WTC11 (cell line): ENCODE measurements at regions not wholly inside any gene's neighbourhood (a gene's known extent, or its start where the extent isn't known, plus 50 kb on each side); places are given as distances from the start of the nearest gene placed in this dataset.

Source experiments
- ELF4 ChIP-seq: sonication (generic); formaldehyde crosslinking; IDR thresholded peaks from 2 replicates; pipeline ENCODE4 v1.8.1; 2022; ENCODE audit warnings: low read depth, mild to moderate bottlenecking, moderate library complexity, missing genetic modification reagents
- NFE2L1 ChIP-seq: sonication (generic); formaldehyde crosslinking; IDR thresholded peaks from 2 replicates; pipeline ENCODE4 v1.8.1; 2023; ENCODE audit warnings: missing genetic modification reagents
- NR2C2 ChIP-seq: sonication (generic); formaldehyde crosslinking; IDR thresholded peaks from 2 replicates; pipeline ENCODE4 v1.8.0; 2022; ENCODE audit warnings: mild to moderate bottlenecking, missing genetic modification reagents
- SMAD4 ChIP-seq: sonication (generic); formaldehyde crosslinking; IDR thresholded peaks from 2 replicates; pipeline ENCODE4 v1.8.0; 2022; ENCODE audit warnings: mild to moderate bottlenecking, missing genetic modification reagents
- TEAD1 ChIP-seq: sonication (generic); formaldehyde crosslinking; IDR thresholded peaks from 2 replicates; pipeline ENCODE4 v1.8.0; 2022; ENCODE audit warnings: mild to moderate bottlenecking, missing genetic modification reagents
- ZNF232 ChIP-seq: sonication (generic); formaldehyde crosslinking; IDR thresholded peaks from 2 replicates; pipeline ENCODE4 v1.8.0; 2022; ENCODE audit warnings: mild to moderate bottlenecking, missing genetic modification reagents
- ZNF317 ChIP-seq: sonication (generic); formaldehyde crosslinking; IDR thresholded peaks from 2 replicates; pipeline ENCODE4 v1.8.1; 2023; ENCODE audit warnings: low read depth, mild to moderate bottlenecking, moderate library complexity, missing genetic modification reagents, borderline replicate concordance
- TF ChIP-seq, protein P1 (sequence below): fragments of 200-600 bp; IDR thresholded peaks from 2 replicates; pipeline ENCODE4 v1.8.0; 2022; ENCODE audit warnings: antibody characterized with exemption
- TF ChIP-seq, protein P2 (sequence below): sonication (generic); formaldehyde crosslinking; IDR thresholded peaks from 2 replicates; pipeline ENCODE4 v1.8.1; 2022; ENCODE audit warnings: low read depth, missing genetic modification reagents, borderline replicate concordance
- TF ChIP-seq, protein P3 (sequence below): sonication (generic); formaldehyde crosslinking; IDR thresholded peaks from 2 replicates; pipeline ENCODE4 v1.8.0; 2022; ENCODE audit warnings: mild to moderate bottlenecking, missing genetic modification reagents
- TF ChIP-seq, protein P4 (sequence below): sonication (generic); formaldehyde crosslinking; conservative IDR thresholded peaks from 2 replicates; pipeline ENCODE4 v1.8.1; 2022; ENCODE audit warnings: mild to moderate bottlenecking, missing genetic modification reagents
- TF ChIP-seq, protein P5 (sequence below): sonication (generic); formaldehyde crosslinking; IDR thresholded peaks from 2 replicates; pipeline ENCODE4 v1.8.1; 2022; ENCODE audit warnings: missing genetic modification reagents, borderline replicate concordance

DNA sequence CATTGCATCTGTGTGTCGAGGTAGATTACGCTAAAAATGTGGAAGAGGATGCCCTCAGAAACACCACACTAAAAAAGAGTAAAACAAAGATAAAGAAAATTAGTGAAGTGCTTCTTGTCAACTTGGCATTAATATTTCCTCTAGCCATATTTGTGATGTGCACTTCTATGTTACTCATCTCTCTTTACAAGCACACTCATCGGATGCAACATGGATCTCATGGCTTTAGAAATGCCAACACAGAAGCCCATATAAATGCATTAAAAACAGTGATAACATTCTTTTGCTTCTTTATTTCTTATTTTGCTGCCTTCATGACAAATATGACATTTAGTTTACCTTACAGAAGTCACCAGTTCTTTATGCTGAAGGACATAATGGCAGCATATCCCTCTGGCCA, 79.0 kb upstream of the SCIN start:
- TF ChIP-seq, protein P1, sequence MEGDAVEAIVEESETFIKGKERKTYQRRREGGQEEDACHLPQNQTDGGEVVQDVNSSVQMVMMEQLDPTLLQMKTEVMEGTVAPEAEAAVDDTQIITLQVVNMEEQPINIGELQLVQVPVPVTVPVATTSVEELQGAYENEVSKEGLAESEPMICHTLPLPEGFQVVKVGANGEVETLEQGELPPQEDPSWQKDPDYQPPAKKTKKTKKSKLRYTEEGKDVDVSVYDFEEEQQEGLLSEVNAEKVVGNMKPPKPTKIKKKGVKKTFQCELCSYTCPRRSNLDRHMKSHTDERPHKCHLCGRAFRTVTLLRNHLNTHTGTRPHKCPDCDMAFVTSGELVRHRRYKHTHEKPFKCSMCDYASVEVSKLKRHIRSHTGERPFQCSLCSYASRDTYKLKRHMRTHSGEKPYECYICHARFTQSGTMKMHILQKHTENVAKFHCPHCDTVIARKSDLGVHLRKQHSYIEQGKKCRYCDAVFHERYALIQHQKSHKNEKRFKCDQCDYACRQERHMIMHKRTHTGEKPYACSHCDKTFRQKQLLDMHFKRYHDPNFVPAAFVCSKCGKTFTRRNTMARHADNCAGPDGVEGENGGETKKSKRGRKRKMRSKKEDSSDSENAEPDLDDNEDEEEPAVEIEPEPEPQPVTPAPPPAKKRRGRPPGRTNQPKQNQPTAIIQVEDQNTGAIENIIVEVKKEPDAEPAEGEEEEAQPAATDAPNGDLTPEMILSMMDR: no peak
- no peak for TF ChIP-seq NR2C2
- no peak for TF ChIP-seq ZNF317 (CRISPR knock-in tag)
- TF ChIP-seq, protein P2, sequence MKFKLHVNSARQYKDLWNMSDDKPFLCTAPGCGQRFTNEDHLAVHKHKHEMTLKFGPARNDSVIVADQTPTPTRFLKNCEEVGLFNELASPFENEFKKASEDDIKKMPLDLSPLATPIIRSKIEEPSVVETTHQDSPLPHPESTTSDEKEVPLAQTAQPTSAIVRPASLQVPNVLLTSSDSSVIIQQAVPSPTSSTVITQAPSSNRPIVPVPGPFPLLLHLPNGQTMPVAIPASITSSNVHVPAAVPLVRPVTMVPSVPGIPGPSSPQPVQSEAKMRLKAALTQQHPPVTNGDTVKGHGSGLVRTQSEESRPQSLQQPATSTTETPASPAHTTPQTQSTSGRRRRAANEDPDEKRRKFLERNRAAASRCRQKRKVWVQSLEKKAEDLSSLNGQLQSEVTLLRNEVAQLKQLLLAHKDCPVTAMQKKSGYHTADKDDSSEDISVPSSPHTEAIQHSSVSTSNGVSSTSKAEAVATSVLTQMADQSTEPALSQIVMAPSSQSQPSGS (CRISPR knock-in tag): no peak
- TF ChIP-seq, protein P3, sequence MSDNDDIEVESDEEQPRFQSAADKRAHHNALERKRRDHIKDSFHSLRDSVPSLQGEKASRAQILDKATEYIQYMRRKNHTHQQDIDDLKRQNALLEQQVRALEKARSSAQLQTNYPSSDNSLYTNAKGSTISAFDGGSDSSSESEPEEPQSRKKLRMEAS (CRISPR knock-in tag): no peak
- TF ChIP-seq, protein P4, sequence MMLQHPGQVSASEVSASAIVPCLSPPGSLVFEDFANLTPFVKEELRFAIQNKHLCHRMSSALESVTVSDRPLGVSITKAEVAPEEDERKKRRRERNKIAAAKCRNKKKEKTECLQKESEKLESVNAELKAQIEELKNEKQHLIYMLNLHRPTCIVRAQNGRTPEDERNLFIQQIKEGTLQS: no peak
- TF ChIP-seq, protein P5, sequence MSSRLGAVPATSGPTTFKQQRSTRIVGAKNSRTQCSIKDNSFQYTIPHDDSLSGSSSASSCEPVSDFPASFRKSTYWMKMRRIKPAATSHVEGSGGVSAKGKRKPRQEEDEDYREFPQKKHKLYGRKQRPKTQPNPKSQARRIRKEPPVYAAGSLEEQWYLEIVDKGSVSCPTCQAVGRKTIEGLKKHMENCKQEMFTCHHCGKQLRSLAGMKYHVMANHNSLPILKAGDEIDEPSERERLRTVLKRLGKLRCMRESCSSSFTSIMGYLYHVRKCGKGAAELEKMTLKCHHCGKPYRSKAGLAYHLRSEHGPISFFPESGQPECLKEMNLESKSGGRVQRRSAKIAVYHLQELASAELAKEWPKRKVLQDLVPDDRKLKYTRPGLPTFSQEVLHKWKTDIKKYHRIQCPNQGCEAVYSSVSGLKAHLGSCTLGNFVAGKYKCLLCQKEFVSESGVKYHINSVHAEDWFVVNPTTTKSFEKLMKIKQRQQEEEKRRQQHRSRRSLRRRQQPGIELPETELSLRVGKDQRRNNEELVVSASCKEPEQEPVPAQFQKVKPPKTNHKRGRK (CRISPR knock-in tag): no peak
- no peak for TF ChIP-seq NFE2L1 (CRISPR knock-in tag)
- no peak for TF ChIP-seq ZNF232 (CRISPR knock-in tag)
- TF ChIP-seq TEAD1 (CRISPR knock-in tag): no peak
- no peak for TF ChIP-seq SMAD4 (CRISPR knock-in tag)
- no peak for TF ChIP-seq ELF4 (CRISPR knock-in tag)
